ENCODE measurements at regions not wholly inside any gene's neighbourhood (a gene's known extent, or its start where the extent isn't known, plus 50 kb on each side); places are given as distances from the start of the nearest gene placed in this dataset.

DNA sequence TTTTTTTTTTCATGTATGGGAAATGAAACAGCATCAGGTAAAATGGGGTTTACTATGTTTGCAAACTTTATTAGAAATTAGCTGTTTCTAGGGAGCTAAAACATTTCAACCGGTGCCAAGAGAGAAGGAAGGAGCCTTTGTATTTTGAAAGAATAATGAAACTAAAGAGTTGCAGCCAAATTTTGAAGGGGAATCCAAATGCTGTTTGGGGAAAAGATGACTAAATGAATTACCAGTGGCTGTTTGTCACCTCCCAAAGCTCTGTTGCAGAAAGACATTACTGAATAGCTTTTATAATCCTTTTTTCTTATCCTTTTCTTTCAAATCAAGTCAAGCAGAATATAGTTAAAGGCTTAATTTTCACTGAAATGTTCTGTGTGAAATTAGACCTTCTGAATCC is 591.3 kb upstream of the ADGRL2 start:
- TF ChIP-seq TAF1 (IDR thresholded peaks at IDR 0.05; ENCODE audit: low read depth) (no peak), CTCF (IDR thresholded peaks at IDR 0.05; ENCODE audit: poor library complexity, severe bottlenecking) (no peak), EP300 (conservative IDR thresholded peaks at IDR 0.05; ENCODE audit: poor library complexity, severe bottlenecking) (no peak), POLR2AphosphoS5 (IDR thresholded peaks at IDR 0.05) (no peak)

All from neural cell (in vitro differentiated cells).